K562 (cell line): ENCODE measurements at regions not wholly inside any gene's neighbourhood (a gene's known extent, or its start where the extent isn't known, plus 50 kb on each side); places are given as distances from the start of the nearest gene placed in this dataset.

Experiments used
- ATAC-seq: fragments of 200-7000 bp; cut with Tn5 transposase; 3 replicates; pipeline ENCODE4 v1.9.1; 2020; ENCODE audit warnings: moderate library complexity
- BruUV-seq: library from RNA; stranded (reverse); fragments of 400-500 nt; replicated peaks from 2 replicates; lab custom pipeline; 2021; lab: Mats Ljungman, UMichigan
- CTCF ChIA-PET: fragments of 300-600 bp; formaldehyde crosslinking; extraction: SDS; loops from one replicate; lab custom pipeline; 2021; ENCODE audit warnings: low intra/inter-chr PET ratio; lab: Yijun Ruan, JAX
- POLR2A ChIA-PET: fragments of 300-600, 350-650 bp; sonication (Branson Sonifier 250); formaldehyde crosslinking; extraction: SDS; loops from one replicate; lab custom pipeline; 2021; ENCODE audit warnings: antibody characterized with exemption, inconsistent platforms; lab: Yijun Ruan, JAX
- DNase-seq, 4 experiments: peaks; one replicate each; pipeline versions ENCODE4 v3.0.0 to v3.0.0-alpha.2; 2011 to 2018; ENCODE audit warnings: low spot score in 3 of 4, mixed read lengths in 3 of 4; ENCODE audit errors: extremely low read depth in 1 of 4
- FAIRE-seq: peaks from 2 replicates; lab custom pipeline; 2011; peaks lifted over from hg19 to GRCh38; lab: Jason Lieb, UNC
- H2AFZ ChIP-seq: 2 replicates; pipeline ENCODE4 v1.6.0; 2011; ENCODE audit warnings: low read depth, low read length, control low read depth, inconsistent platforms
- H3K27ac ChIP-seq: fragments of 200-600 bp; 3 replicates; pipeline ENCODE4 v1.8.0; 2011; ENCODE audit warnings: low read depth, mild to moderate bottlenecking, control low read depth, inconsistent platforms, low read length, moderate library complexity, mixed read lengths; ENCODE audit errors: extremely low read depth
- H3K27me3 ChIP-seq, 2 experiments: fragments of 300-600 bp in 1 of 2; 2 replicates in 1 of 2; 3 replicates in 1 of 2; pipeline versions ENCODE4 v1.6.0 to v1.8.0; 2011; ENCODE audit warnings: inconsistent platforms in 2 of 2, low read length in 2 of 2, mild to moderate bottlenecking in 1 of 2, mixed read lengths in 1 of 2, moderate library complexity in 1 of 2; ENCODE audit not compliant: control insufficient read depth in 2 of 2, insufficient read depth in 2 of 2
- H3K36me3 ChIP-seq: fragments of 300-600 bp; 3 replicates; pipeline ENCODE4 v1.8.0; 2011; ENCODE audit warnings: mild to moderate bottlenecking, low read length, inconsistent platforms; ENCODE audit not compliant: control insufficient read depth, insufficient read depth
- H3K4me1 ChIP-seq, 2 experiments: fragments of 200-600 bp in 1 of 2; replicated peaks in 1 of 2; 2 replicates in 1 of 2; 3 replicates in 1 of 2; pipeline versions ENCODE4 v1.5.1 to v1.8.0; 2011; ENCODE audit warnings: inconsistent platforms in 2 of 2, low read length in 2 of 2, mild to moderate bottlenecking in 1 of 2, mixed read lengths in 1 of 2, moderate library complexity in 1 of 2; ENCODE audit not compliant: control insufficient read depth in 2 of 2, insufficient read depth in 2 of 2
- H3K4me2 ChIP-seq: 2 replicates; pipeline ENCODE4 v1.6.1; 2011; ENCODE audit warnings: low read length, control low read depth, inconsistent platforms, mixed read lengths; ENCODE audit not compliant: insufficient read depth
- H3K4me3 ChIP-seq: fragments of 200-600 bp; sonication (generic), shearing (Covaris generic); 2 replicates; pipeline ENCODE4 v1.5.1; 2016; ENCODE audit warnings: control low read depth, inconsistent platforms
- H3K79me2 ChIP-seq: fragments of 200-600 bp; 3 replicates; pipeline ENCODE4 v1.8.0; 2011; ENCODE audit warnings: low read length, inconsistent platforms; ENCODE audit not compliant: control insufficient read depth, insufficient read depth
- H3K9ac ChIP-seq, 2 experiments: 2 replicates each; pipeline versions ENCODE4 v1.6.0 to v1.6.1; 2011; ENCODE audit warnings: low read depth in 2 of 2, low read length in 2 of 2, control low read depth in 1 of 2, inconsistent platforms in 1 of 2, mild to moderate bottlenecking in 1 of 2, mixed read lengths in 1 of 2; ENCODE audit not compliant: insufficient read depth in 1 of 2
- H3K9me1 ChIP-seq: one replicate; pipeline ENCODE4 v1.6.0; 2011; ENCODE audit warnings: inconsistent platforms, mild to moderate bottlenecking, low read length, moderate library complexity; ENCODE audit not compliant: control insufficient read depth, insufficient read depth
- H3K9me3 ChIP-seq: replicated peaks from 2 replicates; pipeline ENCODE4 v1.5.1; 2011; ENCODE audit warnings: low read depth, low read length, inconsistent platforms; ENCODE audit not compliant: control insufficient read depth, insufficient read depth
- H4K20me1 ChIP-seq: replicated peaks from 2 replicates; pipeline ENCODE4 v1.6.1; 2011; ENCODE audit warnings: low read length, inconsistent platforms, mixed read lengths; ENCODE audit not compliant: control insufficient read depth, insufficient read depth
- CBX5 ChIP-seq: IDR thresholded peaks from 2 replicates; pipeline ENCODE4 v1.6.1; 2014; ENCODE audit warnings: low read depth, borderline replicate concordance
- DNMT1 ChIP-seq: fragments of 450-650 bp; IDR thresholded peaks from 2 replicates; pipeline ENCODE4 v1.6.1; 2016; ENCODE audit warnings: antibody characterized with exemption, mild to moderate bottlenecking
- FOXK2 ChIP-seq, 2 experiments: fragments of 450-650 bp; IDR thresholded peaks in 1 of 2; conservative IDR thresholded peaks in 1 of 2; 2 replicates each; pipeline ENCODE4 v1.6.1; 2016; ENCODE audit warnings: low read depth in 2 of 2, mild to moderate bottlenecking in 1 of 2
- HNRNPK ChIP-seq: fragments of 200-400 bp; formaldehyde crosslinking; IDR thresholded peaks from one replicate; pipeline ENCODE4 v1.6.1; 2018; ENCODE audit warnings: mild to moderate bottlenecking, low read depth, low read length; ENCODE audit not compliant: poor library complexity, severe bottlenecking
- MEF2A ChIP-seq: IDR thresholded peaks from 2 replicates; pipeline ENCODE4 v1.6.1; 2011; ENCODE audit warnings: low read depth, mild to moderate bottlenecking, low read length, moderate library complexity; ENCODE audit not compliant: control insufficient read depth
- MIER1 ChIP-seq: fragments of 450-650 bp; IDR thresholded peaks from 2 replicates; pipeline ENCODE4 v1.6.1; 2016; ENCODE audit warnings: antibody characterized with exemption, mild to moderate bottlenecking, low read depth
- PTRF ChIP-seq: fragments of 450-650 bp; IDR thresholded peaks from 2 replicates; pipeline ENCODE4 v1.6.1; 2016; ENCODE audit warnings: mild to moderate bottlenecking, missing genetic modification characterization, missing compliant biosample characterization
- SNRNP70 ChIP-seq: fragments of 200-400 bp; formaldehyde crosslinking; optimal IDR thresholded peaks from 2 replicates; pipeline ENCODE3; 2017; ENCODE audit warnings: low read depth, low read length
- SRF ChIP-seq, 2 experiments: fragments of 250-450, 450-650 bp in 1 of 2; sonication (Bioruptor Pico) in 1 of 2; sonication (generic) in 1 of 2; formaldehyde crosslinking; IDR thresholded peaks; 2 replicates each; pipeline versions ENCODE4 v1.5.0 to v1.5.1; 2020 to 2022; ENCODE audit warnings: mild to moderate bottlenecking in 1 of 2, missing genetic modification reagents in 1 of 2
- SRSF3 ChIP-seq: fragments of 200-400 bp; formaldehyde crosslinking; IDR thresholded peaks from 2 replicates; pipeline ENCODE4 v1.6.1; 2016; ENCODE audit warnings: mild to moderate bottlenecking, low read length, moderate library complexity; ENCODE audit not compliant: insufficient read depth
- SRSF9 ChIP-seq: fragments of 200-400 bp; formaldehyde crosslinking; IDR thresholded peaks from 2 replicates; pipeline ENCODE4 v1.6.1; 2017; ENCODE audit warnings: low read depth, low read length, borderline replicate concordance
- TAF15 ChIP-seq: fragments of 200-400 bp; formaldehyde crosslinking; IDR thresholded peaks from 2 replicates; pipeline ENCODE4 v1.6.1; 2017; ENCODE audit warnings: mild to moderate bottlenecking, low read depth, low read length, moderate library complexity
- XRCC3 ChIP-seq: fragments of 450-650 bp; IDR thresholded peaks from 2 replicates; pipeline ENCODE4 v1.6.1; 2017; ENCODE audit warnings: mild to moderate bottlenecking, moderate library complexity
- ZC3H11A ChIP-seq: IDR thresholded peaks from 2 replicates; pipeline ENCODE4 v1.6.1; 2012; ENCODE audit warnings: low read depth, low read length, improper control_type of control experiment
- ZNF551 ChIP-seq: fragments of 250-450 bp; sonication (Bioruptor Pico); IDR thresholded peaks from 2 replicates; pipeline ENCODE4 v1.5.0; 2021; ENCODE audit warnings: mild to moderate bottlenecking, moderate library complexity
- WGBS: fragments of 100-300 bp; shearing (Covaris generic); methylation state at CpG from one replicate; pipeline ENCODE4 v1.1.6; 2016; ENCODE audit warnings: low coverage, mixed read lengths; ENCODE audit not compliant: insufficient coverage; ENCODE audit errors: missing lambda C conversion rate; 5-methylcytosine and 5-hydroxymethylcytosine counted together
- in situ Hi-C: fragments of 300-500 bp; cut with MboI; formaldehyde crosslinking; loops from 4 replicates; pipeline ENCODE4 v1.15.0; 2018; ENCODE audit warnings: inconsistent platforms, mixed read lengths
- intact Hi-C: fragments of 100-400 bp; cut with micrococcal nuclease; formaldehyde crosslinking; loops from 2 replicates; pipeline ENCODE4 v1.14.2; 2022

GRCh38 chr2:146128216-146128615, 1608.3 kb upstream of the ZEB2 start:
- Histone ChIP-seq H3K27ac (no peak overlapping the region), H3K27me3 (no peaks in the 10 kb centered on the region), H3K9me1 (no peaks in the 10 kb centered on the region), H3K9ac (no peak overlapping the region), H3K4me1 (no peaks in the 10 kb centered on the region), H3K4me3 (no peak overlapping the region), H2AFZ (no peak overlapping the region), H3K4me2 (no peak overlapping the region), H3K9me3 (no peaks in the 10 kb centered on the region), H4K20me1 (no peaks in the 10 kb centered on the region), H3K79me2 (no peaks in the 10 kb centered on the region), H3K36me3 (no peaks in the 10 kb centered on the region)
- no peak for DNase-seq
- POLR2A ChIA-PET: no interaction called here
- TF ChIP-seq DNMT1 (no peak), MIER1 (no peak), ZC3H11A (no peak), SRSF3 (no peak), FOXK2 (conservative IDR thresholded peaks at IDR 0.05 in 1 of 2, IDR thresholded peaks at IDR 0.05 in 1 of 2; ENCODE audit: low read depth in 2 of 2) (no peak), SRSF9 (no peak), CBX5 (no peak), HNRNPK (no peak), TAF15 (no peak), PTRF (tag) (no peak), MEF2A (no peak), XRCC3 (no peak), SNRNP70 (no peak), SRF (CRISPR knock-in tag; IDR thresholded peaks at IDR 0.05) (no peak), ZNF551 (no peak)
- CTCF ChIA-PET: interaction anchor here (0.7 kb wide), 1 partner anchor 1634 kb away, joined by 3 read pairs; no protein-coding TSS in a partner anchor
- 5% methylated on average over 3 of the region's 3 CpGs for WGBS
- ATAC-seq: no peak
- intact Hi-C loops (no loop called here), in situ Hi-C loops (no loop called here)
- no TSS peak for BruUV-seq
- no peak for FAIRE-seq
